Ovary (tissue), 3 donors: ENCODE measurements at regions not wholly inside any gene's neighbourhood (a gene's known extent, or its start where the extent isn't known, plus 50 kb on each side); places are given as distances from the start of the nearest gene placed in this dataset.

Source experiments
- CTCF ChIP-seq, 3 donors: fragments of 450-650 bp in 2 of 3; fragments of 200-600 bp in 1 of 3; IDR thresholded peaks; one replicate each; pipeline versions ENCODE4 v1.5.1 to v1.8.0; 2016 to 2022; ENCODE audit warnings: antibody characterized with exemption in 3 of 3, mild to moderate bottlenecking in 1 of 3
- EP300 ChIP-seq: sonication (generic); formaldehyde crosslinking; IDR thresholded peaks from one replicate; pipeline ENCODE4 v1.6.1; 2017; ENCODE audit warnings: antibody characterized with exemption
- POLR2A ChIP-seq: fragments of 450-650 bp; IDR thresholded peaks from one replicate; pipeline ENCODE4 v1.6.1; 2017; ENCODE audit warnings: antibody characterized with exemption, mild to moderate bottlenecking, moderate library complexity
- donor health status: DM: no; HTN: no; CAD: no.

GRCh38 chr16:65202461-65202860 lies 80.6 kb upstream of the CDH11 start:
- TF ChIP-seq CTCF (IDR thresholded peaks at IDR 0.05) (no peak), POLR2A (no peak), EP300 (no peak)
